ENCODE measurements at regions not wholly inside any gene's neighbourhood (a gene's known extent, or its start where the extent isn't known, plus 50 kb on each side); places are given as distances from the start of the nearest gene placed in this dataset.
"Not testable (repeated sequence)": the region's sequence is repeated elsewhere in the genome, so short reads cannot be mapped to it uniquely, and the experiment has no call there.

DNA sequence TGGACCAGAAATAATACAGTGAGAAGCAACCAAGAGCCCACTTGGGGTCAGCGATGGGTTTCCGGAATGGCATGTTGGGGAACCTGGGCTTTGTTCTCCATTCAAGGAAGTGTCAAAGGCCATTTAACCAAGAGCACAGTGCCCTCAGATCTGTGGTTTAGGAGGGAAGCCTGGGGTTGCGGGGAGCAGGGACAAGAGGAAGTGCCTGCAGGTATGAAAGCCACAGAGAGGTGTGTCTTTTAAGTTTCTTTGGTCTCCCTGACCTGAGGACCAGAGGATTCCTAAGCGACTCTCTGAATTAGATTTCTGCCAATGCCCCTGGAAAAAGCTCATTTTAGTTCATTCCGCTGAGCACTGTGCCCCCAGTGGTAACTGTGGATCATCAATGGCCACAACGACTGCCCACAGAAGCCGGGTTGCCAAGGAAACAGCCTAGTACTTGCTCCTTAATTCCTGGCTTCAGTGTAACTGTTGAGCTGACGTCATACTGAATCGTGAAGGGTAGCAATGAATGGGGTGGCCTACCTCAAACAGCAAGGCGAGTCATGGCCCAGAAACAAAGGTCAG, 107.3 kb upstream of the SPIN1 start:
- ATAC-seq: no peak

DNA sequence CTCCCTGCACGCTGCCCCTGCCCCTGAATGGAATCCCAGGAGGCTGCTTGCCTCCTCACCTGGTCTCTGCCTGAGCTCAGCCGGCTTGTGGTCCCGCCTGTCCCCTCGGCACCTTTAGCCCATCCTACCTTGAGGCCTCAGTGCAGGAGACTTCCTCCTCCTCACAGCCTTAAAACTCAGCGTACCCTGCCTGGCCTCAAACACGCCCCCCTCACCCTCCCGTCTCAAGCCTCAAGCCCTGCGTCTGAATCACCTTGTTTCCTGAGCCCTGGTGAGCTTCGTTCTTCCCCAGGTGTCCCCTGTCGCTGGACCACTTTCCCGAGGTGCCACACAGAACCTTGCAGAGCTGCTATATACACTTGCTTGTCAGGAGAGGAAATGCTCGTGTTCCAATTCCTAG, 110.2 kb upstream of the SPIN1 start:
- ATAC-seq: no peak

- no peak for ATAC-seq
Measured at GRCh38 chr9:88274078-88274477, 114.2 kb upstream of the SPIN1 start.

GRCh38 chr9:88272986-88273385, 115.3 kb upstream of the SPIN1 start:
- ATAC-seq: no peak

DNA sequence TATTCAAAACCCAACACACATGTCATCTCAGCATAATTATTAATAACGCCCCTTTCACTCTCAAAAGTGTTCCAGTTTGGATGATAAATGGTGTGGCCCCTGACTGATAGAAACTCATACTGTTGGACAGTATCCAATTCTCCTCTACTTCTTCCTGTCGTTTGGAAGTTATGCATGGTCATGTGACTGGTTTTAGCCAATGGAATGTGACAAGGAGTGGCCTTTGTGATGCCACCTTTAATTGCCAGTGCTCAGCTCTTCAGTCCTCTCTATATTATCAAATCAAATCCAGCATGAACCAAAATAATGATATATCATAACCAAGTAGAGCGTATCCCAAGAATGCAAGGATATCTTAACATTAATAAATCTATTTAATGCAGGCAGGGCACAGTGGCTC, 117.8 kb upstream of the SPIN1 start:
- no peak for ATAC-seq

GRCh38 chr9:88268886-88269285, 119.4 kb upstream of the SPIN1 start:
- ATAC-seq: no peak

GRCh38 chr9:88267283-88267682, 121.0 kb upstream of the SPIN1 start:
- ATAC-seq: no peak

DNA sequence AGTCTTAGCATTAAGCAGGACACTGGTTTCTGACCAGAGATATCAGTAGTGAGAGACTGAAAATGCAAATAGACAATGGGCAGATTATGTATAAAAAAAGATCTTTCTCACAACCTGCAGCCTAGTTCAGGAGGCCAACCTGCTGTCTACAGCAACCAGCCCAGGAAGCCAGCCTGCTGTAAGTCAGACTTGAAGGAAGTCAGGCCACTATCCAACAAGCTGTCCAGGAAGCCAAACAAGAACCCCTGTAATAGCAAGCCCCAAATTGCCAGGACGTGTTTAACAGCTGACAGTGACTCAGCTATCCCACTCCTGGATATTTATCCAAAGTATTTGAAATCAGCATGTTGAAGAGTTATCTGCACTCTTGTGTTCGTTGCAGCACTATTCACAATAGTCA, 121.8 kb upstream of the SPIN1 start:
- ATAC-seq: no peak

DNA sequence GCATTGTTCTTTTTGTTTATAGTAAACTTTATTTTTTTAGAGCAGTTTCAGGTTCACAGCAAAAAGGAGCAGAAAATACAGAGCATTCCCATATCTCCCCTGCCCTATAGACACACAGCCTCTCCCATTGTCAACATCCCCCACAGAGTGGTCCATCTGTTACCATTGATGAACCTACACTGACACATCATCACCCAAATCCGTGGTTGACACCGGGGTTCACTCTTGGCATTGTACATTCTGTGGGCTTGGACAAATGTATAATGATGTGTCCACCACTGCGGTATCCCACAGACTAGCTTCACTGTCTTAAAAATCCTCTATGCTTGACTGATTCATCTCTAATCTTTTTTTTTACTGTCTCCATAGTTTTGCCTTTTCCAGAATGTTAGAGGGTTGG, 120.7 kb upstream of the SPATA31C2 start:
- no peak for ATAC-seq

DNA sequence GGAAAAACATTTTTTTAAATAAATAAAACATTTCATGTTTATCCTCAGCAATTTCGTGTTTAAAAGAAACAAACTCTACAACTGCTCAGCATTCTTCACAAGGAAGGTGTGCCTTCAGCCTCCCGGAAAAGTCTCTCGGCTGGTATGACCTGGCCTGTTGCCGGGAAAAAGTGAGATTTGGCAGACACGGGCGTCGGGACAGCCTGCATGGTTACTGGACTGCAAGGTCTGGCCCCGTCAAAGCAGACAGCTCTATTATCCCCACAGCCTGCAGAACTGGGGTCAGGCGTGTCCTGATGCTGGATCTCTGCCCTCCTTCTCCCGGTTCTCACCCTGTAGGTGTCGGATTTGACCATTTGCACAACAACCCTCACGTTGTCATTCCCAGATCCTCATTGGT, 120.3 kb upstream of the SPATA31C2 start:
- no peak for ATAC-seq

- no peak for ATAC-seq
Measured at GRCh38 chr9:88258024-88258423, 119.7 kb upstream of the SPATA31C2 start.

DNA sequence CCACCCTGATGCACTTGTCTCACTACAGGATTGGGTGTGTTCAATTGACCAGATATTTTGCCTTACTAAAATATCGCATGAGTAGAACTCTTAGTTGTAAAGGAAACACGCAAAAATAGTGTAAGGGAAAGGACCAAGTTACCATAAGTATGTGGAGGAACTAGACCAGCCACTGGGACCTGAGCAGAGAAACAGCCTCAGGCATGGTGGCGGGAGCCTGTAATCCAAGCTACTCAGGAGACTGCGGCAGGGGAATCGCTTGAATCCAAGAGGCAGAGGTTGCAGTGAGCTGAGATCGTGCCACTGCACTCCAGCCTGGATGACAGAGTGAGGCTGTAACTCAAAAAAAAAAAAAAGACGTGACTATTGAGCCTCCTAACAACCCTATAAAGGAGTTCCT, 117.9 kb upstream of the SPATA31C2 start:
- no peak for ATAC-seq

DNA sequence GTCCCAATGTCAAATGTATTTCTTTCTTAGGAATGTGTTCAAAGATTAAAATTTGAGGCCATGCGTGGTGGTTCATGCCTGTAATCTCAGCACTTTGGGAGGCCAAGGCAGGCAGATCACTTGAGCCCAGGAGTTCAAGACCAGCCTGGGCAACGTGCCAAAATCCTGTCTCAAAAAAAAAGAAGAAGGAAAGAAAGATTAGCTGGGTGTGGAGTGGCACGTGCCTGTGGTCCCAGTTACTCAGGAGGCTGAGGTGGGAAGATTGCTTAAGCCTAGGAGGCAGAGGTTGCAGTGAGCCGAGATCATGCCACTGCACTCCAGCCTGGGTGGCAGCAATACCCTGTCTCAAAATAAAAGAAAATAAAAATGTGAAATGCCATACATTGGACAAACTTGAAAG, 117.5 kb upstream of the SPATA31C2 start:
- ATAC-seq: not testable (repeated sequence)

DNA sequence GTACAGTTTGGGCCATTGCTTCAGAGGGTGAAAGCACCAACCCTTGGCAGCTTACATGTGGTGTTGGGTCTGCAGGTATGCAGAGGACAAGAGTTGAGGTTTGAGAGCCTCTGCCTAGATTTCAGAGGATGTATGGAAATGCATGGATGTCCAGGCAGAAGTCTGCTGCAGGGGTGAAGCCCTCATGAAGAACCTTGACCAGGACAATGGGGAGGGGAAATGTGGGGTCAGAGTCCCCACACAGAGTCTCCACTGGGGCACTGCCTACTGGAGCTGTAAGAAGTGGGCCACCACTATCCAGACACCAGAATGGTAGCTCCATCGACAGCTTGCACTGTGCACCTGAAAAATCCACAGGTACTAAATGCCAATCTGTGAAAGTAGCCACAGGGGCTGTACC, 113.6 kb upstream of the SPATA31C2 start:
- ATAC-seq: no peak

- ATAC-seq: no peak
Measured at GRCh38 chr9:88243736-88244135, 105.5 kb upstream of the SPATA31C2 start.

DNA sequence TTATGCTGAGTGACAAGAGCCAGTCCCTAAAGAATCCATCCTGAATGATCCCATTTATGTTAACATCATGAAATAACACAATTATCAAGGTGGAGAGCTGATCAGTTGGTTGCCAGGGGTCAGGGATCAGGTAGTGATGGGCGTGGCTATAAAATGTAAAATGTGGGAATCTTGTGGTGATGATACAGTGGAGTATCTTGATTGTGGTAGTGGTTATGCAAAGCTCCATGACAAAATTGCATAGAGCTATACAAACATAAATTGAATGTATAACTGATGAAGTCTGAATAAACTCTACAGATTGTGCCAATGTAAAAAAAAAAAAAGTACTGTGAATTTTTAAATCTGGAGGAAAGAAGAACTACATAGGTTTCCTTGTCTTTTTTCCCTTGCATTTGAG, 104.6 kb upstream of the SPATA31C2 start:
- no peak for ATAC-seq

DNA sequence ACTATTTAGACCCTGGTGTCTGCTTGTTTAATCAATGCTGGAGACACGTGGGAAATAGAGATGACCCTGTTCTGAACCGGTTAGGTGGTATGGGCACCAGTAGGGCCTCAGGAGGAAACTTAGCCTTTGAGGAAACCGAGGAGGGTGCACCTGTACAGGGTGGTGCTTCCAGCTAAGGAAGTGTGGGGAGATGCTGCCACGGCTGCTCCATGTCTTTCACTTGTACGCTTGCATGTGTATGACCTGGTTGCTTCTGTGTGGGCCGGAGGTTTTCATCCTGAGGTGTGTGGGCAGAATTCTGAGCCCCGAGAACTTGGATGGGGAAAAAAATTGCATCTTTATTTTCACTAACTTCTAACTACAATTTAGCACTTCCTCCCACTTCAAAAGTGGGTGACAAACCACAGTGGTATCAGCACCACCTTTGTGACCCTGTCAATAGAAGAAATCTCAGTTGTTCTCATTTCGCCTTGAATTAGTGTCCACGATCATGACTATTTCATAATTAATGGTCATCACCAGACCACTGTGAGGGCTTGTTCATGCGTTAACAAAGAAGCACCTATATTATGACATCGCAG, 99.8 kb upstream of the SPATA31C2 start:
- no peak for ATAC-seq

- ATAC-seq: no peak
Measured at GRCh38 chr9:88237479-88237961, 99.2 kb upstream of the SPATA31C2 start.

- ATAC-seq: no peak
Measured at GRCh38 chr9:88236511-88237478, 98.5 kb upstream of the SPATA31C2 start.

DNA sequence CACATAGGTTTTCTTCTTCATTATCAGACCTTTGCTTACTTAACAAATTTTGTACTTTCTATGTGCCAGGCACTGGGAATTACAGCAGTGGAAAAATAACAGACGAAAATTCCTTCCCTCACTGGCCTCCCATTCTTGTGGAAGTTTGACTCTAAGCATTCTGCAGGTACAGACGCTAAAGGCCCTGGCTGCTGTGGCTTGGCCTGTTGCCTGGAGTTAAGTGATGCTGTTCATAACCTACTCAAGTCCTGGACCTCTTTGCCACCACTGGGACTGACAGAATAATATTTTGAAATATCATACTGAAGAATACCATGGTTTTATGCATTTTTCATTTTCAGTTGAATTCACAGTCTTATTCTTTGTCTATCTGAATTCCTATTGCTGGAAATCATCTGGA, 97.3 kb upstream of the SPATA31C2 start:
- ATAC-seq: no peak

GRCh38 chr9:88234114-88234513, 95.8 kb upstream of the SPATA31C2 start:
- ATAC-seq: no peak

GRCh38 chr9:88233091-88233490, 94.8 kb upstream of the SPATA31C2 start:
- no peak for ATAC-seq

DNA sequence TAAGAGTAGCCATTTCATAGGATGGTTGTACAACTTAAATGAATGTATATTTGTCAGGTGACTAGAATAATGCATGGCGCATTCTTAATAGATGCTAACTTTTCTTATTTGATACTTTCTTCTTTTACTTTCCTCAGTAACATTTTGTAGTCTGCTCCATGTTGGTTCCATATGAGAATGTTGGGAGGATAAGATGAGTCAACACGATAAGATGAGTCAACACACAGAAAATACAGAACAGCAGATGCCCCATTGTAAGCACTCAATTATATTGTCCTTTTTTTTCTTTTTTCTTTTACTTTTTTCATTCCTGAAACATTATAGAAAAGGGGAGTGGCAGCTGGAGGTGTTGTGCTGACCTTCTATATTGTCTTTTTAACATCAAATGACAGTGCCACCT, 92.3 kb upstream of the SPATA31C2 start:
- no peak for ATAC-seq

DNA sequence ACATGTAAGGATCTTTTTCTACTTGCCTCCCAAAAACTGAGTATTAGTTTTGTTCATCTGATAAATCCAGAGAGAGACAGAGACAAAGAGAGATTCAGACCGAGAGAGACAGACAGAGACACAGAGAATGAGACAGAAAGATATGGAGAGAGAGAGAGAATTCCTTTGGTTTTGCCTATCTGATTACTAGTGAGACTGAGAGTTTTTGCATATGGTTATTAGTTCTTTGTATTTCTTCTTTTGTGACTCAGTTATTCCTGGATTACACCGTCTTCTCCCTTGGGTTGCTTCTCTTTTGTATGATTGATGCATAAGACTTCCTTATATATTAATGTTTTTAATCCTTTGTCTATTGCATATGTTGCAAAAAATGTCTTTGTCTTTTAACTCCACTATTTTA, 91.2 kb upstream of the SPATA31C2 start:
- ATAC-seq: no peak
